CD4-positive, alpha-beta T cell (primary cell): ENCODE measurements at regions not wholly inside any gene's neighbourhood (a gene's known extent, or its start where the extent isn't known, plus 50 kb on each side); places are given as distances from the start of the nearest gene placed in this dataset.

ENCODE experiments used
- ATAC-seq: fragments of 200-7000 bp; cut with Tn5 transposase; one replicate; pipeline ENCODE4 v1.10.0; 2022; ENCODE audit warnings: mild to moderate bottlenecking; ENCODE audit not compliant: poor library complexity
- CTCF ChIA-PET: fragments of 350-600 bp; sonication (Branson Sonifier 250); formaldehyde crosslinking; loops from one replicate; lab custom pipeline; 2021; ENCODE audit warnings: antibody characterized with exemption, inconsistent platforms; lab: Charles Lee
- POLR2A ChIA-PET: fragments of 350-600 bp; sonication (Branson Sonifier 250); formaldehyde crosslinking; loops from one replicate; lab custom pipeline; 2021; ENCODE audit warnings: antibody characterized with exemption, inconsistent platforms; lab: Charles Lee
- DNase-seq, 14 experiments: peaks; one replicate each; pipeline ENCODE4 v3.0.0-alpha.2; 2013 to 2020; ENCODE audit warnings: mixed read lengths in 2 of 14
- H3K27ac ChIP-seq, 2 donors: one replicate each; pipeline versions ENCODE4 v1.5.1 to v1.7.0; 2013; ENCODE audit warnings: low read length in 2 of 2, low read depth in 1 of 2, mild to moderate bottlenecking in 1 of 2
- H3K27me3 ChIP-seq, 2 experiments: 1 replicate in 1 of 2; 2 replicates in 1 of 2; pipeline versions ENCODE4 v1.6.1 to v1.7.0; 2013; ENCODE audit warnings: low read length in 2 of 2, control low read depth in 1 of 2, mild to moderate bottlenecking in 1 of 2, moderate library complexity in 1 of 2; ENCODE audit not compliant: insufficient read depth in 2 of 2, control insufficient read depth in 1 of 2
- H3K36me3 ChIP-seq: one replicate; pipeline ENCODE4 v1.6.1; 2013; ENCODE audit warnings: low read length, control low read depth; ENCODE audit not compliant: insufficient read depth
- H3K4me1 ChIP-seq: one replicate; pipeline ENCODE4 v1.6.1; 2013; ENCODE audit warnings: low read length, control low read depth; ENCODE audit not compliant: insufficient read depth
- H3K4me3 ChIP-seq: one replicate; pipeline ENCODE4 v1.5.1; 2013; ENCODE audit warnings: mild to moderate bottlenecking, low read length, moderate library complexity
- H3K9me3 ChIP-seq, 2 experiments: 1 replicate in 1 of 2; 2 replicates in 1 of 2; pipeline versions ENCODE4 v1.6.1 to v1.7.0; 2013; ENCODE audit warnings: low read length in 2 of 2, mild to moderate bottlenecking in 2 of 2, control low read depth in 1 of 2, moderate library complexity in 1 of 2; ENCODE audit not compliant: control insufficient read depth in 1 of 2, insufficient read depth in 1 of 2
- H3K27ac Mint-ChIP-seq: one replicate; pipeline ENCODE4 v1.8.0; 2020; ENCODE audit warnings: mixed read lengths
- H3K27me3 Mint-ChIP-seq: one replicate; pipeline ENCODE4 v1.8.0; 2021; ENCODE audit warnings: mixed read lengths
- H3K36me3 Mint-ChIP-seq: one replicate; pipeline ENCODE4 v1.8.0; 2021; ENCODE audit warnings: low read depth, mixed read lengths
- H3K4me1 Mint-ChIP-seq: one replicate; pipeline ENCODE4 v1.8.0; 2021; ENCODE audit warnings: low read depth, mixed read lengths
- H3K4me3 Mint-ChIP-seq: one replicate; pipeline ENCODE4 v1.8.0; 2020; ENCODE audit warnings: mild to moderate bottlenecking, mixed read lengths
- H3K9me3 Mint-ChIP-seq: one replicate; pipeline ENCODE4 v1.8.0; 2020; ENCODE audit warnings: mixed read lengths
- CTCF ChIP-seq: fragments of 200-600 bp; IDR thresholded peaks from one replicate; pipeline ENCODE4 v1.8.0; 2022; ENCODE audit warnings: antibody characterized with exemption, mild to moderate bottlenecking
- intact Hi-C, 2 experiments: fragments of 100-400 bp; cut with DNase I in 1 of 2; cut with micrococcal nuclease in 1 of 2; formaldehyde crosslinking; loops; one replicate each; pipeline versions ENCODE4 v1.15.1 to v1.9.0; 2023 to 2025; cut with DNase I, micrococcal nuclease

- no peak for TF ChIP-seq CTCF
- no peak for DNase-seq
- no peak overlapping the region for H3K4me3 ChIP-seq
- Mint-ChIP-seq H3K27ac (no peak overlapping the region), H3K36me3 (no peaks in the 10 kb centered on the region), H3K4me3 (no peak overlapping the region), H3K9me3 (no peaks in the 10 kb centered on the region), H3K27me3 (no peaks in the 10 kb centered on the region), H3K4me1 (peaks cover 14% of the 10 kb centered on the region)
- no peaks in the 10 kb centered on the region for H3K4me1 ChIP-seq
- ChIA-PET POLR2A (no interaction called here), CTCF (no interaction called here)
- no peak for ATAC-seq
- intact Hi-C loops: no loop called here
- H3K9me3 ChIP-seq: peaks cover 0 to 32% of the 10 kb centered on the region in 2 experiments
- no peaks in the 10 kb centered on the region for H3K27me3 ChIP-seq
- H3K36me3 ChIP-seq: no peaks in the 10 kb centered on the region
- H3K27ac ChIP-seq: no peak overlapping the region
Measured at GRCh38 chr18:78402966-78403365, 576.7 kb upstream of the SALL3 start.

GRCh38 chr18:78403371-78403770, 576.2 kb upstream of the SALL3 start:
- POLR2A ChIA-PET: no interaction called here

GRCh38 chr18:78405763-78406162, 573.9 kb upstream of the SALL3 start:
- H3K27ac Mint-ChIP-seq: no peak overlapping the region
- no peak for TF ChIP-seq CTCF
- no peaks in the 10 kb centered on the region for H3K4me1 ChIP-seq
- H3K4me3 ChIP-seq: no peak overlapping the region
- ChIA-PET CTCF (no interaction called here), POLR2A (no interaction called here)
- no peaks in the 10 kb centered on the region for H3K9me3 Mint-ChIP-seq
- H3K27ac ChIP-seq: no peak overlapping the region
- H3K9me3 ChIP-seq: peaks cover 0 to 28% of the 10 kb centered on the region in 2 experiments
- intact Hi-C loops: no loop called here
- H3K36me3 Mint-ChIP-seq: no peaks in the 10 kb centered on the region
- H3K4me1 Mint-ChIP-seq: peaks cover 25% of the 10 kb centered on the region
- no peak for ATAC-seq
- no peak overlapping the region for H3K4me3 Mint-ChIP-seq
- H3K36me3 ChIP-seq: no peaks in the 10 kb centered on the region
- no peaks in the 10 kb centered on the region for H3K27me3 ChIP-seq
- no peaks in the 10 kb centered on the region for H3K27me3 Mint-ChIP-seq
- DNase-seq: no peak

More at GRCh38 chr18:78403371-78403770, 576.2 kb upstream of the SALL3 start:
- no peaks in the 10 kb centered on the region for H3K9me3 Mint-ChIP-seq
- no peak overlapping the region for H3K4me3 Mint-ChIP-seq
- no peaks in the 10 kb centered on the region for H3K36me3 Mint-ChIP-seq
- peaks cover 17% of the 10 kb centered on the region for H3K4me1 Mint-ChIP-seq
- CTCF ChIA-PET: no interaction called here
- no peak for TF ChIP-seq CTCF
- no peak overlapping the region for H3K27ac ChIP-seq
- H3K9me3 ChIP-seq: peaks cover 0 to 29% of the 10 kb centered on the region in 2 experiments
- intact Hi-C loops: no loop called here
- no peaks in the 10 kb centered on the region for H3K4me1 ChIP-seq
- ATAC-seq: no peak
- H3K4me3 ChIP-seq: no peak overlapping the region
- no peaks in the 10 kb centered on the region for H3K27me3 ChIP-seq
- H3K36me3 ChIP-seq: no peaks in the 10 kb centered on the region
- no peak for DNase-seq
- no peak overlapping the region for H3K27ac Mint-ChIP-seq
- H3K27me3 Mint-ChIP-seq: no peaks in the 10 kb centered on the region
